Neural cell (in vitro differentiated cells): ENCODE measurements at regions not wholly inside any gene's neighbourhood (a gene's known extent, or its start where the extent isn't known, plus 50 kb on each side); places are given as distances from the start of the nearest gene placed in this dataset.
"Not testable (repeated sequence)": the region's sequence is repeated elsewhere in the genome, so short reads cannot be mapped to it uniquely, and the experiment has no call there.

Experiments
- H2AFZ ChIP-seq: fragments of 200-600, 300-800 bp; sonication (generic), shearing (Covaris generic); 2 replicates; pipeline ENCODE4 v1.6.0; 2014; ENCODE audit warnings: low read depth, mild to moderate bottlenecking, antibody characterized with exemption, low read length, moderate library complexity
- H3F3A ChIP-seq: fragments of 200-600 bp; shearing (Covaris generic); 2 replicates; pipeline ENCODE4 v1.6.1; 2016; ENCODE audit warnings: mild to moderate bottlenecking, moderate library complexity, mixed read lengths, antibody characterized with exemption, low read length; ENCODE audit not compliant: insufficient read depth, poor library complexity, severe bottlenecking
- H3K27ac ChIP-seq: fragments of 200-600, 300-800 bp; sonication (generic), shearing (Covaris generic); 2 replicates; pipeline ENCODE4 v1.5.1; 2014; ENCODE audit warnings: mild to moderate bottlenecking, low read length, moderate library complexity
- H3K27me3 ChIP-seq: fragments of 300-800, 200-600 bp; sonication (generic), shearing (Covaris generic); 2 replicates; pipeline ENCODE4 v1.6.0; 2014; ENCODE audit warnings: mild to moderate bottlenecking, low read depth, low read length, moderate library complexity; ENCODE audit not compliant: insufficient read depth
- H3K36me3 ChIP-seq: fragments of 300-800, 200-600 bp; sonication (generic), shearing (Covaris generic); 2 replicates; pipeline ENCODE4 v1.5.1; 2014; ENCODE audit warnings: mild to moderate bottlenecking, antibody characterized with exemption, low read length, moderate library complexity; ENCODE audit not compliant: insufficient read depth
- H3K4me2 ChIP-seq: fragments of 300-800, 200-600 bp; sonication (generic), shearing (Covaris generic); 2 replicates; pipeline ENCODE4 v1.6.0; 2014; ENCODE audit warnings: mild to moderate bottlenecking, low read length
- H3K4me3 ChIP-seq: fragments of 300-800, 200-600 bp; sonication (generic), shearing (Covaris generic); 2 replicates; pipeline ENCODE4 v1.5.1; 2014; ENCODE audit warnings: mild to moderate bottlenecking, low read length, moderate library complexity
- H3K79me2 ChIP-seq: fragments of 200-600 bp; shearing (Covaris generic); replicated peaks from 2 replicates; pipeline ENCODE4 v1.6.0; 2014; ENCODE audit warnings: mild to moderate bottlenecking, low read length, moderate library complexity; ENCODE audit not compliant: insufficient read depth
- H3K9ac ChIP-seq: fragments of 300-800, 200-600 bp; sonication (generic), shearing (Covaris generic); 2 replicates; pipeline ENCODE4 v1.6.1; 2016; ENCODE audit warnings: mild to moderate bottlenecking, low read length, mixed read lengths
- H3K9me2 ChIP-seq: fragments of 200-600 bp; shearing (Covaris generic); 2 replicates; pipeline ENCODE4 v1.6.1; 2016; ENCODE audit warnings: mild to moderate bottlenecking, low read length, mixed read lengths; ENCODE audit not compliant: insufficient read depth
- H3K9me3 ChIP-seq: fragments of 200-600, 300-800 bp; sonication (generic), shearing (Covaris generic); 2 replicates; pipeline ENCODE4 v1.6.1; 2016; ENCODE audit warnings: mild to moderate bottlenecking, mixed run types, low read length, moderate library complexity, mixed read lengths
- H4K20me1 ChIP-seq: fragments of 200-600 bp; shearing (Covaris generic); 2 replicates; pipeline ENCODE4 v1.6.1; 2016; ENCODE audit warnings: mild to moderate bottlenecking, mixed run types; ENCODE audit not compliant: insufficient read depth
- EP300 ChIP-seq: fragments of 450-650 bp; conservative IDR thresholded peaks from 2 replicates; pipeline ENCODE4 v1.6.1; 2014; ENCODE audit warnings: antibody characterized with exemption, mild to moderate bottlenecking, moderate library complexity; ENCODE audit not compliant: poor library complexity, severe bottlenecking
- EZH2 ChIP-seq: fragments of 200-600, 300-800 bp; shearing (Covaris generic), sonication (generic); IDR thresholded peaks from 2 replicates; pipeline ENCODE4 v1.6.1; 2014; ENCODE audit warnings: antibody characterized with exemption, low read length, borderline replicate concordance, mild to moderate bottlenecking; ENCODE audit not compliant: insufficient read depth, poor library complexity, severe bottlenecking
- MXI1 ChIP-seq: fragments of 450-650 bp; conservative IDR thresholded peaks from 2 replicates; pipeline ENCODE4 v1.6.1; 2014; ENCODE audit warnings: antibody characterized with exemption, mild to moderate bottlenecking; ENCODE audit not compliant: poor library complexity, severe bottlenecking
- POLR2AphosphoS5 ChIP-seq: IDR thresholded peaks from 2 replicates; pipeline ENCODE4 v1.6.1; 2012
- RAD21 ChIP-seq: fragments of 450-650 bp; conservative IDR thresholded peaks from 2 replicates; pipeline ENCODE4 v1.6.1; 2014; ENCODE audit warnings: antibody characterized with exemption, mild to moderate bottlenecking, moderate library complexity
- SMC3 ChIP-seq: fragments of 450-650 bp; conservative IDR thresholded peaks from 2 replicates; pipeline ENCODE4 v1.6.1; 2014; ENCODE audit warnings: antibody characterized with exemption, mild to moderate bottlenecking, moderate library complexity; ENCODE audit not compliant: poor library complexity
- TAF1 ChIP-seq: IDR thresholded peaks from 2 replicates; pipeline ENCODE4 v1.6.1; 2012; ENCODE audit warnings: low read depth
- TF ChIP-seq, protein P1 (sequence below): fragments of 450-650 bp; IDR thresholded peaks from 2 replicates; pipeline ENCODE4 v1.5.1; 2014; ENCODE audit warnings: antibody characterized with exemption, mild to moderate bottlenecking, moderate library complexity; ENCODE audit not compliant: poor library complexity, severe bottlenecking
- TF ChIP-seq, protein P2 (sequence below): IDR thresholded peaks from 2 replicates; pipeline ENCODE4 v1.6.1; 2012; ENCODE audit warnings: borderline replicate concordance

DNA sequence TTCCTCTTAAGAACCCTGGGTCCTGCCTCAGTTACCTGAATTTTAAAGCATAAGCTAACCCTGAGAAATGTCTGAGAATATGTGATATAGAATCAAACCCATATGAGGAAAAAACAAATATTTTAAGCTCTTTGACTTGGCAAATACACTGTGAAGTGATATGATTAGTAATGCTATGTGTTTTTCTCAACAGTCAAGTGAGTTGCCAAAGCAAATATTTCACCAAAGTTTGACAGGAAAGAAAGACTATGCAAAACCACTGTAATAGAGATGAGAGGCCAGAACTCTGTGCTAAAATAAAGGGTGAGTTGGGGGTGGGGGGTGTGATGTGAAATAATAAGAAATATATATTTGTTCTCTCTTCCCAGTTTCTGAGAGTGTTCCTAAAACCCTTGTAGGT is 613.5 kb upstream of the CCDC179 start:
- Histone ChIP-seq H3K79me2 (no peaks in the 10 kb centered on the region), H3K27ac (no peak overlapping the region), H3K36me3 (no peaks in the 10 kb centered on the region), H3K9me2 (no peaks in the 10 kb centered on the region), H2AFZ (no peak overlapping the region), H3K27me3 (no peaks in the 10 kb centered on the region), H3F3A (no peaks in the 10 kb centered on the region), H3K9me3 (no peaks in the 10 kb centered on the region), H4K20me1 (no peaks in the 10 kb centered on the region), H3K4me2 (no peak overlapping the region), H3K9ac (no peak overlapping the region), H3K4me3 (no peak overlapping the region)
- TF ChIP-seq MXI1 (no peak), EP300 (no peak), TAF1 (no peak), EZH2 (no peak), SMC3 (no peak), POLR2AphosphoS5 (no peak), RAD21 (no peak)
- TF ChIP-seq, protein P1, sequence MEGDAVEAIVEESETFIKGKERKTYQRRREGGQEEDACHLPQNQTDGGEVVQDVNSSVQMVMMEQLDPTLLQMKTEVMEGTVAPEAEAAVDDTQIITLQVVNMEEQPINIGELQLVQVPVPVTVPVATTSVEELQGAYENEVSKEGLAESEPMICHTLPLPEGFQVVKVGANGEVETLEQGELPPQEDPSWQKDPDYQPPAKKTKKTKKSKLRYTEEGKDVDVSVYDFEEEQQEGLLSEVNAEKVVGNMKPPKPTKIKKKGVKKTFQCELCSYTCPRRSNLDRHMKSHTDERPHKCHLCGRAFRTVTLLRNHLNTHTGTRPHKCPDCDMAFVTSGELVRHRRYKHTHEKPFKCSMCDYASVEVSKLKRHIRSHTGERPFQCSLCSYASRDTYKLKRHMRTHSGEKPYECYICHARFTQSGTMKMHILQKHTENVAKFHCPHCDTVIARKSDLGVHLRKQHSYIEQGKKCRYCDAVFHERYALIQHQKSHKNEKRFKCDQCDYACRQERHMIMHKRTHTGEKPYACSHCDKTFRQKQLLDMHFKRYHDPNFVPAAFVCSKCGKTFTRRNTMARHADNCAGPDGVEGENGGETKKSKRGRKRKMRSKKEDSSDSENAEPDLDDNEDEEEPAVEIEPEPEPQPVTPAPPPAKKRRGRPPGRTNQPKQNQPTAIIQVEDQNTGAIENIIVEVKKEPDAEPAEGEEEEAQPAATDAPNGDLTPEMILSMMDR, result no peak
- TF ChIP-seq, protein P2, sequence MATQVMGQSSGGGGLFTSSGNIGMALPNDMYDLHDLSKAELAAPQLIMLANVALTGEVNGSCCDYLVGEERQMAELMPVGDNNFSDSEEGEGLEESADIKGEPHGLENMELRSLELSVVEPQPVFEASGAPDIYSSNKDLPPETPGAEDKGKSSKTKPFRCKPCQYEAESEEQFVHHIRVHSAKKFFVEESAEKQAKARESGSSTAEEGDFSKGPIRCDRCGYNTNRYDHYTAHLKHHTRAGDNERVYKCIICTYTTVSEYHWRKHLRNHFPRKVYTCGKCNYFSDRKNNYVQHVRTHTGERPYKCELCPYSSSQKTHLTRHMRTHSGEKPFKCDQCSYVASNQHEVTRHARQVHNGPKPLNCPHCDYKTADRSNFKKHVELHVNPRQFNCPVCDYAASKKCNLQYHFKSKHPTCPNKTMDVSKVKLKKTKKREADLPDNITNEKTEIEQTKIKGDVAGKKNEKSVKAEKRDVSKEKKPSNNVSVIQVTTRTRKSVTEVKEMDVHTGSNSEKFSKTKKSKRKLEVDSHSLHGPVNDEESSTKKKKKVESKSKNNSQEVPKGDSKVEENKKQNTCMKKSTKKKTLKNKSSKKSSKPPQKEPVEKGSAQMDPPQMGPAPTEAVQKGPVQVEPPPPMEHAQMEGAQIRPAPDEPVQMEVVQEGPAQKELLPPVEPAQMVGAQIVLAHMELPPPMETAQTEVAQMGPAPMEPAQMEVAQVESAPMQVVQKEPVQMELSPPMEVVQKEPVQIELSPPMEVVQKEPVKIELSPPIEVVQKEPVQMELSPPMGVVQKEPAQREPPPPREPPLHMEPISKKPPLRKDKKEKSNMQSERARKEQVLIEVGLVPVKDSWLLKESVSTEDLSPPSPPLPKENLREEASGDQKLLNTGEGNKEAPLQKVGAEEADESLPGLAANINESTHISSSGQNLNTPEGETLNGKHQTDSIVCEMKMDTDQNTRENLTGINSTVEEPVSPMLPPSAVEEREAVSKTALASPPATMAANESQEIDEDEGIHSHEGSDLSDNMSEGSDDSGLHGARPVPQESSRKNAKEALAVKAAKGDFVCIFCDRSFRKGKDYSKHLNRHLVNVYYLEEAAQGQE, result no peak

DNA sequence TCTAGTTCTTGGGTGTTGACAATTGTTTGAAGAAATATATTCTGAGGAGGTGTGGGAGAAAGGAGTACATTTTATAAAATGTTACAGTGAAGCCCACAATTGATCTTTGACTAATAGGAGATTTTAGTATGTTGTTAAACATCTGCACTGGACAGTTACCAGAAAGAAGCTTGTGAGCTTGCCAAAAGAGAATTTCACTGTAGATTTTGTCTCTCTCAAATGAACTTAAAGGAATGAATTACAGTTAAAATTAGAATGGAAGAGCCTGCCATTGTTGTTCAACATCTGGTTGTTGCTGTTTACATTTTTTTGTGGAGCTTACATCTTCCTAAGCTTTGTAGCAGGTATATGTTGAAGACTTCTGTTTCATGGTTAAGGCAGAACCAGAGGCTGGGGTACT is 620.5 kb upstream of the CCDC179 start:
- H3K4me3 ChIP-seq, result no peak overlapping the region
- H4K20me1 ChIP-seq, result no peaks in the 10 kb centered on the region
- H3K4me2 ChIP-seq, result no peak overlapping the region
- no peaks in the 10 kb centered on the region for H3K27me3 ChIP-seq
- no peaks in the 10 kb centered on the region for H3K36me3 ChIP-seq
- H3K9ac ChIP-seq, result no peak overlapping the region
- H3F3A ChIP-seq, result no peaks in the 10 kb centered on the region
- no peaks in the 10 kb centered on the region for H3K9me3 ChIP-seq
- no peaks in the 10 kb centered on the region for H3K79me2 ChIP-seq
- no peak overlapping the region for H2AFZ ChIP-seq
- TF ChIP-seq TAF1 (no peak), MXI1 (no peak), SMC3 (no peak), EZH2 (no peak), RAD21 (no peak), POLR2AphosphoS5 (no peak), EP300 (no peak)
- TF ChIP-seq, protein P2, result no peak
- TF ChIP-seq, protein P1, result no peak
- no peak overlapping the region for H3K27ac ChIP-seq
- H3K9me2 ChIP-seq, result no peaks in the 10 kb centered on the region

DNA sequence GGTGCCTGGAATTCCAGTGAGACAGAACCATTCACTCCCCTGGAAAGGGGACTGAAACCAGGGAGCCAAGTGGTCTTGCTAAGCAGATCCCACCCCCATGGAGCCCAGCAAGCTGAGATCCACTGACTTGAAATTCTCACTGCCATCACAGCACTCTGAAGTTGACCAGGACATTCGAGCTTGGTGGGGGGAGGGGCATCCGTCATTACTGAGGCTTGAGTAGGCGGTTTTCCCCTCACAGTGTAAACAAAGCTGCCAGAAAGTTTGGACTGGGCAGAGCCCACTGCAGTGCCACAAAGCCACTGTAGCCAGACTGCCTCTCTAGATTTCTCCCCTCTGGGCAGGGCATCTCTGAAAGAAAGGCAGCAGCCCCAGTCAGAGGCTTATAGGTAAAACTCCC is 623.9 kb upstream of the CCDC179 start:
- not testable (repeated sequence) for H3K36me3 ChIP-seq, H3K27ac ChIP-seq, H2AFZ ChIP-seq, H3K9me3 ChIP-seq, H3K4me3 ChIP-seq, H3K27me3 ChIP-seq, H3K79me2 ChIP-seq, H3K9ac ChIP-seq, H4K20me1 ChIP-seq, H3K9me2 ChIP-seq, H3F3A ChIP-seq, H3K4me2 ChIP-seq
